NCI-H1694 treated with DMSO at 0.1 percent for 48 hours (cell line): ENCODE measurements at regions not wholly inside any gene's neighbourhood (a gene's known extent, or its start where the extent isn't known, plus 50 kb on each side); places are given as distances from the start of the nearest gene placed in this dataset.
A peak's percentile ranks its signal among the peaks of the same experiment; 100 is the strongest.

Source experiments
- DNase-seq: peaks from one replicate; lab custom pipeline; 2025; lab: John Stamatoyannopoulos, UW

DNA sequence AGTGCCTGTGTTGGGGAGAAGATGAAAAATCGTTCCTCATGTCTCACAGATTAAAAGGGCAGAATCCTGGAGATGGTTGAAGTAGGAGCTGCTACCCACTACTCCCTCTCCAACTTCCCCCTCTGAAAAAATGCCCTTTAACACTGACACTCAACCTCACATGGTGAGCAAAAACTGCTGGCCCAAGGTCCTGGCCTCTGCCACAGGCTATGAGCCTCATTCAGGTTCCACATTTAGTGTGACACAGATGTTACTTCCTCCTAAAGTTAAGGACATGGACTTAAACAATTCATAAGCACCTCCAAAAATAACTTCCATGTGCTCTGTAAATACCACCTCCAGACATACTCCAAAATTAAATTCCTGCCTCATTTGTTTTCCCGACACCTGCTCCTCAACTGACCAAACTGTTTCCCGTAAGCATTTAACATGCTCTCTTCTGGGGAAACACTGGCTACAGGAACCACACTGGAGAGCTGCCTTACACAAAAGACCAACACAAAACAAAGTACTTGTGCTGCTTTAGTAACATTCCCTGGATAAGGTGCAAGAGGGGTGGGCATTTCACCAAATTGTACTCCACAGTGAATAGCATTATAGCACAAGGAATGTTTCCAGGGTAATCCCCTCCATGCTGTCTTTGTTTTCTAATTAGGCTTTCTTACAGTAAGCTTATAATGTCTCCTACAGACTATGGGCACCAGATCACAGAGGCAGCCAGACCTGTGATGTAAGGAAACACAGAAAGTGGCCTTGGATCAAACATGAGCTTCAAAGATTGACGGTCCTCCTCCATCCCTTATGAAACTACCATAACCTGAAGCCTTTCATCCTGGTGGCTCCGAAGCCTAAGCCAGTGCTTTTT is 57.0 kb downstream of the PHLDA1 start:
- no peak for DNase-seq

- no peak for DNase-seq
Measured at GRCh38 chr12:75971253-75971652, 60.3 kb downstream of the PHLDA1 start.

GRCh38 chr12:75970310-75970709 is 61.3 kb downstream of the PHLDA1 start:
- no peak for DNase-seq

GRCh38 chr12:75969768-75970167 is 61.8 kb downstream of the PHLDA1 start:
- no peak for DNase-seq

DNA sequence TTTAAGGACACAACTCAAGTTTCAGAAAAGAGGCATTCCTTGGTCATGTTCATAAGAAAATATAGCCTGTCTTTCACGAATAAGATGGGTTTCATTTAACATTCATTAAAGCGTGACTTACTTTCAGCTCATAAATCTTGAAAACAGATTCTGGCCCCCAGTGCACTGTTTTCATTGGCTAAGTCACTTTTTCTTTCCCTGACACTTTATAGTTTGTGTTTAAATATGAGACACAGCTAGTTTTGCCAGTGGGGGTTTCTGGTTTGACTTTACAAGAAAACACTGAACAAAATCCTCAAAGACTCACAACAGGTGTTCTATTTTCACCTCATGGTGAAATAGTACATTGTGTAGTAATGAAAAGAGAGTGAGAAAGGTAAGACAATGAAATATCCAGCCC is 65.9 kb downstream of the PHLDA1 start:
- DNase-seq, result no peak

GRCh38 chr12:75964150-75964549 is 67.4 kb downstream of the PHLDA1 start:
- DNase-seq, result no peak

DNA sequence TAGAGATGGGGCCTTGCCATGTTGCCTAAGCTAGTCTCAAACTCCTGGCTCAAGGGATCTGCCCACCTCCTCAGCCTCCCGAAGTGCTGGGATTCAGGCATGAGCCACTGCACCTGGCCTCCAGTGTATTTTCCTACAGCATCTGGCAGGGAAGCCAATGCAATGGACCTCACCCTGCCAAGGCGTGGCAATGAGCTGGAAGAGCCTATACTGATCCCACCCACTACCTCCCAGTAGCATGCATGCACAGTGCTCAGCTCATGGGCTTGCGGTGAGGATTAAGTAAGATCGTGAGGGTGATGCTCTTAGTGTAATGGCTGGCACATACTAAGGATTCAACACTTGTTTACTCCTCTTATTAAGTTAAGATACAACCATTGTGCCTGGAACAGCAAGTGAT is 69.7 kb downstream of the PHLDA1 start:
- DNase-seq, result no peak

DNA sequence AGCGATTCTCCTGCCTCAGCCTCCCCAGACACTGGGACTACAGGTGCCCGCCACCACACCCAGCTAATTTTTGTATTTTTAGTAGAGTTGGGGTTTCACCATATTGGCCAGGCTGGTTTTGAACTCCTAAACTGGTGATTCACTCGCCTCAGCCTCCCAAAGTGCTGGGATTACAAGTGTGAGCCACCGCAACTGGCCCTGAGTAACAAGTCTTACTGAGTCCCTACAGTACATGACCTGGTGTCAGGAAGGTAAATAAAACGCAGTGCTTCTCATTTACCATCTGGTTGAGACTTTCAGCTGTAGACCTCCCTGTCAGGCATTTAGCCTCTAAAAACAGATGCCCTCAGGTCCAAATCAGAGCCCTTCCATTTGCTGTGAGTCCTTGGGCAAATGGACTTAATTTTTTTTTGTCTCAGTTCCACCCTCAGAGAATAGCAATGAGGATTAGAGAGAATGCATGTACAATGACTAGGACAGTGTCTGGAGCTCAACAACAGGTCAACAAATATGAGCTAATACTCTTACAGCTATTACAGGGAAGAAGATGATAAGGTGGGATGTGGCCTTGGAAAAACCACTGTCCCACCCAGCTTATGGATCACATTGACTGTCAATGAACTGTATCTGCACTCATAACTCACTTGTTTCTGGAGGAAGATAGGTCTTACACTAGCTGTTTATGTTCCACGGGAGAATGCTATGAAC is 70.5 kb downstream of the PHLDA1 start:
- no peak for DNase-seq

DNA sequence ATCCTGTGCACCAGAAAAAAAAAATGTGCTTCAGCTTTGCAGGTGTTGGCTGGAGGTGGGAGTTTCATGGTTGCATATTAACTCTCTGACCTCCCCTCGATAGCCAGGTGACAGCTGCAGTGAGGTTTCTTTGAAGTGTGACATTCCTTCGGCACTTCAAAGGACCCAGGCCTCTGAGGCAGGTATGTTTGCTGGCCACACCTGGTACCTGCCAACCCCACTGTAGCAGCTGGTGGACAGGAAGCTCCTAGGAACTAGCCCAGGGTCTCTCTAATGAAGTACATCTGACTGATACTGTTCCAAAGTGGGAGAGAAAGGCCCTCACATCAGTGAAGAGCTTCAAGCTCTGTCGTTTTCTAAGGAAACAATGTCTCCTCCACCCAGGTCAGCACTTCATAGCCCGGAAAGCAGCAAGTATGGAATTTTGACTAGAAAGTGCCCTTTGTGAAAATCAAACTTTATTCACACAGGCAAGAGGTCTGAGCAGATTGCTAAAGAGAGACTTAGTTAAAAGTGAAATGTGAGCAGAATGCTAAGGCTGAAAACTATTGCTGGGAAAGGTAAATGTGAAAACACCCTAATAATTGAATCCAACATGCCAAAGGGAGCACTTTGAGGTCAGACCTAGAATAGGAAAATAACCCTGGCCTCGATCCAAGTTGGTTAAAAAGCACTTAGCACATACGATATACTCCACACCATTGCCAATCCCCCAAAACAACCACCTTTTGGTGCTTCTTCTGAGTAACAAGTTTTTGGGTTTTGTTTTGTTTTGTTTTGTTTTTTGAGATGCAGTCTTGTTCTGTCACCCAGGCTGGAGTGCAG is 71.3 kb downstream of the PHLDA1 start:
- no peak for DNase-seq

DNA sequence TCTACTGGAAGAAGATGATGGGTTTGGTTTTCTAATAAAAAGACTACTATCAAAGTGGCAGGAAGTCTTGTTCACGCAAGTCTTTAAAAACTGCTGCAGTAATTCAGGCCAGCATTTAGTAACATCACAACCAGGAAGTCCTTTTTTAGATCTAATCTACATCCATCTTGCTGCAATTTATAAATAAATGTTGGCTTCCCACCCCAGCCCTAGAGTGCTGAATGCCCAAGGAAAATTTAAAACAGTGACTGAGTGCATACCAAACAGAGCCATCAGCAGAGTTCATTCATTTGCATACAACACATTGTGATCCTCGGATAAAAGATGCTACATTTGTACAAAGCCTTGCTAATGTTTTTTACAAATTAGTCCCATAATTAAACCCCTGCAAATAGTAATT is 72.1 kb downstream of the PHLDA1 start:
- no peak for DNase-seq

DNA sequence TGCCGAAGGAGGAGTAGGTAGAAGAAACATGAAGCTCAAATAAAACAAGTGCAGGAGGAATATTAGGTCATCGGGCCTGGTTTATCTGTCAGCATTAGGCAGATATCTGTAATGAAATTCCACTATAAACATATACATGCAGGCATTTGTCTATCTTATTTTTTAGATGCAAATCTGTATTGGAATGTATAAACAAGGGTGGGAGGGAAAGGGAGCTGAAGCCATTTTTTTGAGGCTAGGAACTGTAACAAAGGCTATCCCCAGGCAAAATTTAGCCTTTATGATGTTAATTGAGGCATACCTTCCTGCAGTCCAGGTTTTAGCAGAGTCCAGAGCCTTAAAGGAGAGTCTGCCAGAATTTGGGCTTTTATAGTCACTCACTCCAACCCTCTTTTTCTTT is 72.5 kb downstream of the PHLDA1 start:
- DNase-seq, result no peak

DNA sequence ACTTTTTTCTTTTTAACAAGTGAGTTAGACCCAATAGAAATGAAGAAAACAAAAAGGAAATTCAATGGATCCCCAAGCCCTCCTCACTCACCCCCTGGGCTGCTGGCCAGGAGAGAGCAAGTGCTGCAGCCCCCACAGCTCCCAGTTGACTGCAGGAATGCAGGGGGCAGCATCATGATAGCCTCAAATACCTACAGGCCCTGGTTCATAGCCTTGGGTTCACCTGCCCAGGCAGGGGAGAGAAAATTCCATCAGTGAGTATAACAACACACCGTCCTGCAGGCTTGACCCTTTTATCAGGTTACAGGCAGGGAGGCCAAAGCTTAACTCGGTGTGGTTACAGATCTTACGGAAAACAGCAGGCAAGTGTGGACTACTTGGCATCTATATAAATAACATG is 76.3 kb downstream of the PHLDA1 start:
- DNase-seq, result no peak

- no peak for DNase-seq
Measured at GRCh38 chr12:75954749-75955148, 76.8 kb downstream of the PHLDA1 start.

- no peak for DNase-seq
Measured at GRCh38 chr12:75954041-75954440, 77.5 kb downstream of the PHLDA1 start.

DNA sequence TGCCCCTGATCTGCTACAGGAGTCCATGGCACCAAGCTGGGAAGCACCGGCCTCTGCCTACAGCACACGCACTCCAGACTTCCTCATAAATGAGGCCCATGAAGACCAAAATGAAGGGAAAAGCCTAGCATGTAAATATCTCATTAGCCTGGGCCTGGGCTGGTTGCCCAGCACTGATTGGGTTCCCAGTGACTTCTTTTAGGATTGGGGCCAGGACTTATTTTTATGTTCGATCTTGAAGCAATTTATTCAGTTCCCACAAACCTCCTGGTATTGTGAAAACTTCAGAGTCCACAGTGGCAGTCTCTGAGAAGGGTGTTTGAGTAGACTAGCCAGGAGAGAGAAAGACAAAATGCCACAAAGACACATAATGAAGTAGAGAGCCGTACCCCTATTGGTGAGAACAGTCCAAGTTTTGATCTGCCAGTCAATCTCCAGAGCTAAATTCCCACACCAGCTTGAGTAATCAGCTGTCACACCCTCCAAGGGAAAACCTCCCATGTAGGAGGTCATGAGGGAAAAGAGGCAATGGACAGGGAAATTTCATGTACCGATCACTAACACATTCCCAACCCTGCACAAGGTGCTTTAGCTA is 78.2 kb downstream of the PHLDA1 start:
- peak; percentile 41 for DNase-seq

- no peak for DNase-seq
Measured at GRCh38 chr12:75951399-75952278, 79.9 kb downstream of the PHLDA1 start.

DNA sequence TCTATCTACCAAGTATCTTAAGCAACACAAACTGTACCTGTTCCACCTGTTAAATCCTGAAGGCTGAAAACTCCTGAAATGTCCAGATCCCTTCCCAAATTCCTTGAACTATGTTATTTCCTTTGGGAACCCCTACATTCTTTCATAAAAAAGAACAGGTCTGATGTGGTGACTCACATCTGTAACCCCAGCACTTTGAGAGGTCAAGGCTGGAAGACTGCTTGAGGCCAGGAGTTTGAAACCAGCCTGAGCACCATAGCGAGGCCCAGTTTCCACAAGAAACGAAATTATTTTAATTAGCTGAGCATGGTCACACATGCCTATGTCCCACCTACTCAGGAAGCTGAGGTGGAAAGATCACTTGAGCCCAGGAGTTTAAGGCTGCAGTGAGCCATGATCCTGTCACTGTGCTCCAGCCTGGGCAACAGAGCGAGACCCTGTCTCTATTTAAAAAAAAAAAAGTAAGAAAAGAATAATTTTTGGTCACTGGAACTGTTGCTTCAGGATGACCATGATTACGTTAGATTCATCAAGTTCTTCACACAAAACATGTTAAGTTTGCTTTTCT is 84.3 kb downstream of the PHLDA1 start:
- no peak for DNase-seq

- DNase-seq, result no peak
Measured at GRCh38 chr12:75945581-75945980, 86.0 kb downstream of the PHLDA1 start.

DNA sequence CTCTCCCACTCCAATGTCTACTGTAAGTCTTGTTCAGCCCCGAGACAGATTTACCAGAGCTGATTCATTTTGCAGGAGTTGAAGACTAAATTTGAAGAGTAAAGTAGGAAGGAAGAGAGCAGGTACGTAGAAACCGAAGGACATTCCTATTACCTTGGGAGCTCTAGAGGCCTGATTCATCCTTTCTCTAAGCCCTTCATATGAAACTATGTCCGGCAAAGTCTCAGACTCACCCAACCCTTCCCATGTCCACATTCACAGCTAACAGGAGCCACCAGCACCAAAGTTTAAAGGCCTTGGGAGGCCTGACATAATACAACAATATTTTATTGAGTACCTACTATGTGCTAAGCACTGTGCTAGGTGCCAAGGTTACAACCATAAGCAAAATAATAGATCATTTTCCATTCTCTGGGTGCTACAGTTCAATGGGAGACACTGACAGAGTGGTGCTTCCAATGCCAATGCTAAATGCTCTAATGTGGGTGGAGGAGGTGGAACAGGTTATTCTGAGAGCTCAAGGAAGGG is 86.6 kb downstream of the PHLDA1 start:
- DNase-seq, result no peak

DNA sequence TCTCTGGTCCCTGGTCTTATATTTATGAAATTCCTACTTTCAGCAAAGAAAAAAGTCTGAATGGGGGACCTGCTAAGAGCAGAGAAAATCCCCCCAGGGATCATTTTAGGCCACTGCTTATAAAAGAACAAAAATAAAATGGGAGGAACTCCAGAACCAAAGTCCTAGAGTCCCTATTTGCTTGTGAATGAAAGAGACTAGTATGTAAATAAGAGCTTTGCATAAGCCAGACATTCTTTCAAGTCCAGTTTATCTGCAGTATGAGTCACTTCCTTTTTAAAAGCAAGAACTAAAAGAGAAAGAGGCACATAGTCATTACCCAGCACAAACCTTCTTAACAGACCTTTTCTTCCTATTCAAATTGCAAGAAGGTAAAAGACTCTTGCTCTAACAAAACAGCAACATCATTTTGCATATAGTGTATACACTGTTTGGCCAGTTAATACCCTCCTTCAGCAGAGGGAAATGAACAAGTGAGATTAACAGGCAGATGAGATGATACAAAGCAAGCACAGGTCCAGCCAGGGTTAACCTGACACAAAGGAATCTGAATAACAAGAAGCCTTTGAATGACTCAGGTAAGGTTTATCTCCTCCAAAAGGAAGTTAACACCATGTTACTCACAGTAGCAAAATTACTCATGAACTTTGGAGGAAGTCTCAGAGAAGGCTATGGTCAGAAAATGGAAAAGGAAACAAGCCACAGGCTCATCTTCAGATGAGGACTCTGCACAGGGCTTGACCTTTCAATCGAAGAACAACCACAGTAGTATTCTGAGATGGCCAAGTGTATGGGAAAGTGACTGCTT is 87.3 kb downstream of the PHLDA1 start:
- DNase-seq, result no peak
